Choroid plexus epithelial cell (primary cell): ENCODE measurements at regions not wholly inside any gene's neighbourhood (a gene's known extent, or its start where the extent isn't known, plus 50 kb on each side); places are given as distances from the start of the nearest gene placed in this dataset.

Experiments
- DNase-seq: peaks from one replicate; pipeline ENCODE4 v3.0.0-alpha.2; 2010; ENCODE audit warnings: low read depth
- H3K4me3 ChIP-seq: 2 replicates; pipeline ENCODE4 v1.5.1; 2011; ENCODE audit warnings: low read depth, mild to moderate bottlenecking, control low read depth, low read length, moderate library complexity
- CTCF ChIP-seq: conservative IDR thresholded peaks from 2 replicates; pipeline ENCODE4 v1.5.1; 2011; ENCODE audit warnings: low read depth, mild to moderate bottlenecking, control low read depth, inconsistent platforms, low read length, moderate library complexity

- no peak for DNase-seq
- TF ChIP-seq CTCF = no peak
- H3K4me3 ChIP-seq = no peak overlapping the region
Observed at GRCh38 chr1:217012659-217013058, 289.4 kb upstream of the ESRRG start.

- no peak for DNase-seq
- no peak overlapping the region for H3K4me3 ChIP-seq
- no peak for TF ChIP-seq CTCF
Observed at GRCh38 chr1:217011097-217011496, 287.9 kb upstream of the ESRRG start.

- no peak overlapping the region for H3K4me3 ChIP-seq
- no peak for TF ChIP-seq CTCF
- DNase-seq = no peak
Observed at GRCh38 chr1:217010253-217010652, 287.0 kb upstream of the ESRRG start.

GRCh38 chr1:217009376-217009775 lies 286.1 kb upstream of the ESRRG start:
- TF ChIP-seq CTCF = no peak
- no peak overlapping the region for H3K4me3 ChIP-seq
- no peak for DNase-seq

- no peak for TF ChIP-seq CTCF
Observed at GRCh38 chr1:217004776-217005436, 281.7 kb upstream of the ESRRG start.

GRCh38 chr1:217003355-217003754 lies 280.1 kb upstream of the ESRRG start:
- no peak for DNase-seq
- TF ChIP-seq CTCF = no peak
- no peak overlapping the region for H3K4me3 ChIP-seq

More at GRCh38 chr1:217004776-217005436, 281.7 kb upstream of the ESRRG start:
- no peak for DNase-seq
- H3K4me3 ChIP-seq = no peak overlapping the region

- DNase-seq = no peak
- H3K4me3 ChIP-seq = no peak overlapping the region
- no peak for TF ChIP-seq CTCF
Observed at GRCh38 chr1:216997831-216998230, 274.6 kb upstream of the ESRRG start.
